Thoracic aorta (tissue), 2 donors: ENCODE measurements at regions not wholly inside any gene's neighbourhood (a gene's known extent, or its start where the extent isn't known, plus 50 kb on each side); places are given as distances from the start of the nearest gene placed in this dataset.

ENCODE experiments used
- ATAC-seq: fragments of 150-250 bp; one replicate; pipeline ENCODE4 v1.8.0; 2017; ENCODE audit warnings: low read depth; ENCODE audit not compliant: insufficient number of reproducible peaks, low FRiP score
- DNase-seq: peaks from one replicate; pipeline ENCODE4 v3.0.0-alpha.2; 2020; ENCODE audit warnings: low spot score
- H3K27ac ChIP-seq, 2 donors: fragments of 200-600 bp; sonication (generic); 1 replicate in 1 of 2; 2 replicates in 1 of 2; pipeline ENCODE4 v1.5.1; 2016; ENCODE audit warnings: mild to moderate bottlenecking in 2 of 2, moderate library complexity in 2 of 2
- H3K27me3 ChIP-seq: fragments of 200-600 bp; sonication (generic); replicated peaks from 2 replicates; pipeline ENCODE4 v1.6.0; 2016; ENCODE audit warnings: mild to moderate bottlenecking; ENCODE audit not compliant: insufficient read depth
- H3K36me3 ChIP-seq: fragments of 200-600 bp; sonication (generic); one replicate; pipeline ENCODE4 v1.5.1; 2016
- H3K4me1 ChIP-seq, 2 donors: fragments of 200-600 bp; sonication (generic); 1 replicate in 1 of 2; 2 replicates in 1 of 2; pipeline versions ENCODE4 v1.5.1 to v1.6.0; 2016; ENCODE audit warnings: low read depth in 2 of 2, mild to moderate bottlenecking in 1 of 2; ENCODE audit not compliant: control insufficient read depth in 1 of 2
- H3K4me3 ChIP-seq: fragments of 200-600 bp; sonication (generic); 2 replicates; pipeline ENCODE4 v1.5.1; 2016; ENCODE audit warnings: mild to moderate bottlenecking
- H3K9me3 ChIP-seq: fragments of 200-600 bp; sonication (generic); 2 replicates; pipeline ENCODE4 v1.5.1; 2016
- CTCF ChIP-seq: fragments of 200-600 bp; sonication (generic); IDR thresholded peaks from one replicate; pipeline ENCODE4 v1.5.1; 2019; ENCODE audit warnings: antibody characterized with exemption

- Histone ChIP-seq H3K4me3 (no peak overlapping the region), H3K27ac (no peak overlapping the region), H3K4me1 (peaks cover 0 to 19% of the 10 kb centered on the region in 2 donors), H3K9me3 (no peaks in the 10 kb centered on the region), H3K27me3 (no peaks in the 10 kb centered on the region), H3K36me3 (no peaks in the 10 kb centered on the region)
- TF ChIP-seq CTCF = no peak
- no peak for ATAC-seq
- no peak for DNase-seq
Measured at GRCh38 chr2:12175323-12175722, 428.9 kb downstream of the LPIN1 start.

- H3K36me3 ChIP-seq = no peaks in the 10 kb centered on the region
- no peak overlapping the region for H3K27ac ChIP-seq
- no peak overlapping the region for H3K4me3 ChIP-seq
- no peaks in the 10 kb centered on the region for H3K9me3 ChIP-seq
- H3K27me3 ChIP-seq = no peaks in the 10 kb centered on the region
- no peak for TF ChIP-seq CTCF
- ATAC-seq (no peak), DNase-seq (peak; percentile 62)
- peaks cover 0 to 15% of the 10 kb centered on the region in 2 donors for H3K4me1 ChIP-seq
Measured at GRCh38 chr2:12176623-12177454, 430.4 kb downstream of the LPIN1 start.

- peaks cover 0 to 15% of the 10 kb centered on the region in 2 donors for H3K4me1 ChIP-seq
- ATAC-seq (no peak), DNase-seq (no peak)
- no peaks in the 10 kb centered on the region for H3K27me3 ChIP-seq
- no peak overlapping the region for H3K27ac ChIP-seq
- no peaks in the 10 kb centered on the region for H3K9me3 ChIP-seq
- H3K36me3 ChIP-seq = no peaks in the 10 kb centered on the region
- no peak overlapping the region for H3K4me3 ChIP-seq
- no peak for TF ChIP-seq CTCF
Measured at GRCh38 chr2:12177455-12178288, 431.2 kb downstream of the LPIN1 start.

- DNase-seq = no peak
- Histone ChIP-seq H3K27me3 (no peaks in the 10 kb centered on the region), H3K27ac (no peak overlapping the region), H3K36me3 (no peaks in the 10 kb centered on the region), H3K9me3 (no peaks in the 10 kb centered on the region), H3K4me3 (no peak overlapping the region), H3K4me1 (peaks cover 0 to 15% of the 10 kb centered on the region in 2 donors)
- TF ChIP-seq CTCF = no peak
- ATAC-seq = no peak
Measured at GRCh38 chr2:12178289-12179080, 432.1 kb downstream of the LPIN1 start.
